SK-N-SH treated with all-trans-retinoic acid at 6 μM for 48 hours (cell line): ENCODE measurements at regions not wholly inside any gene's neighbourhood (a gene's known extent, or its start where the extent isn't known, plus 50 kb on each side); places are given as distances from the start of the nearest gene placed in this dataset.

ENCODE experiments used
- ATAC-seq: fragments of 200-7000 bp; cut with Tn5 transposase; 3 replicates; pipeline ENCODE4 v1.9.1; 2020; ENCODE audit warnings: mild to moderate bottlenecking, moderate library complexity
- BACH2 ChIP-seq: fragments of 250-450 bp; sonication (Bioruptor Pico); IDR thresholded peaks from 2 replicates; pipeline ENCODE4 v1.9.0; 2021; ENCODE audit warnings: mild to moderate bottlenecking, borderline replicate concordance
- CSDC2 ChIP-seq: fragments of 250-450 bp; sonication (Bioruptor Pico); IDR thresholded peaks from 2 replicates; pipeline ENCODE4 v1.5.0; 2020; ENCODE audit warnings: mild to moderate bottlenecking, moderate library complexity
- ESRRG ChIP-seq: fragments of 250-450 bp; sonication (Bioruptor Pico); IDR thresholded peaks from 2 replicates; pipeline ENCODE4 v1.6.1; 2021; ENCODE audit warnings: mild to moderate bottlenecking
- GLIS3 ChIP-seq: fragments of 250-450 bp; sonication (Bioruptor Pico); IDR thresholded peaks from 2 replicates; pipeline ENCODE4 v1.5.0; 2020; ENCODE audit warnings: mild to moderate bottlenecking, moderate library complexity
- ISL1 ChIP-seq: fragments of 250-450 bp; sonication (Bioruptor Pico); IDR thresholded peaks from 2 replicates; pipeline ENCODE4 v2.1.2; 2022; ENCODE audit warnings: mild to moderate bottlenecking, moderate library complexity
- OSR1 ChIP-seq: fragments of 250-450 bp; sonication (Bioruptor Pico); IDR thresholded peaks from 2 replicates; pipeline ENCODE4 v1.8.0; 2022; ENCODE audit warnings: moderate library complexity, mild to moderate bottlenecking, inconsistent platforms
- PPARA ChIP-seq: fragments of 250-450 bp; sonication (Bioruptor Pico); IDR thresholded peaks from 2 replicates; pipeline ENCODE4 v1.5.0; 2020; ENCODE audit warnings: mild to moderate bottlenecking, borderline replicate concordance
- RARB ChIP-seq: fragments of 250-450 bp; sonication (Bioruptor Pico); IDR thresholded peaks from 2 replicates; pipeline ENCODE4 v1.8.0; 2021; ENCODE audit warnings: mild to moderate bottlenecking, moderate library complexity
- SNAI2 ChIP-seq: fragments of 250-450 bp; sonication (Bioruptor Pico); IDR thresholded peaks from 2 replicates; pipeline ENCODE4 v1.5.0; 2020; ENCODE audit warnings: mild to moderate bottlenecking, moderate library complexity
- TCF4 ChIP-seq: fragments of 250-450 bp; sonication (Bioruptor Pico); IDR thresholded peaks from 2 replicates; pipeline ENCODE4 v1.8.0; 2021; ENCODE audit warnings: mild to moderate bottlenecking, moderate library complexity, borderline replicate concordance
- TOX ChIP-seq: fragments of 250-450 bp; sonication (Bioruptor Pico); IDR thresholded peaks from 2 replicates; pipeline ENCODE4 v1.8.0; 2021; ENCODE audit warnings: mild to moderate bottlenecking, moderate library complexity, borderline replicate concordance
- ZC3H10 ChIP-seq: fragments of 250-450 bp; sonication (Bioruptor Pico); IDR thresholded peaks from 2 replicates; pipeline ENCODE4 v1.5.1; 2021; ENCODE audit warnings: mild to moderate bottlenecking, moderate library complexity
- ZFP3 ChIP-seq: fragments of 250-450 bp; sonication (Bioruptor Pico); IDR thresholded peaks from 2 replicates; pipeline ENCODE4 v1.5.0; 2020; ENCODE audit warnings: mild to moderate bottlenecking, moderate library complexity
- ZFP30 ChIP-seq: fragments of 450-650 bp; formaldehyde crosslinking; IDR thresholded peaks from 2 replicates; pipeline ENCODE4 v1.5.0; 2022; ENCODE audit warnings: mild to moderate bottlenecking, moderate library complexity
- ZNF565 ChIP-seq: fragments of 450-650 bp; formaldehyde crosslinking; conservative IDR thresholded peaks from 2 replicates; pipeline ENCODE4 v1.5.0; 2020; ENCODE audit warnings: low read depth, mild to moderate bottlenecking, moderate library complexity
- ZNF70 ChIP-seq: fragments of 450-650 bp; formaldehyde crosslinking; IDR thresholded peaks from 2 replicates; pipeline ENCODE4 v1.5.0; 2020; ENCODE audit warnings: mild to moderate bottlenecking, moderate library complexity
- ZNF8 ChIP-seq: fragments of 450-650 bp; formaldehyde crosslinking; IDR thresholded peaks from 2 replicates; pipeline ENCODE4 v1.5.0; 2020; ENCODE audit warnings: mild to moderate bottlenecking, moderate library complexity
- TF ChIP-seq, protein P1 (sequence below): fragments of 250-450 bp; sonication (Bioruptor Pico); IDR thresholded peaks from 2 replicates; pipeline ENCODE4 v1.8.0; 2021; ENCODE audit warnings: low read depth, mild to moderate bottlenecking, moderate library complexity, borderline replicate concordance
- TF ChIP-seq, protein P2 (sequence below): fragments of 250-450 bp; sonication (Bioruptor Pico); IDR thresholded peaks from 2 replicates; pipeline ENCODE4 v1.5.0; 2020; ENCODE audit warnings: mild to moderate bottlenecking, moderate library complexity
- TF ChIP-seq, protein P3 (sequence below): fragments of 250-450 bp; sonication (Bioruptor Pico); IDR thresholded peaks from 2 replicates; pipeline ENCODE4 v1.5.1; 2020; ENCODE audit warnings: low read depth, mild to moderate bottlenecking, moderate library complexity
- TF ChIP-seq, protein P4 (sequence below): fragments of 250-450 bp; sonication (Bioruptor Pico); IDR thresholded peaks from 2 replicates; pipeline ENCODE4 v1.5.1; 2021; ENCODE audit warnings: mild to moderate bottlenecking, moderate library complexity
- TF ChIP-seq, protein P5 (sequence below): fragments of 250-450 bp; sonication (Bioruptor Pico); IDR thresholded peaks from 2 replicates; pipeline ENCODE4 v1.8.0; 2020; ENCODE audit warnings: mild to moderate bottlenecking, moderate library complexity, borderline replicate concordance

DNA sequence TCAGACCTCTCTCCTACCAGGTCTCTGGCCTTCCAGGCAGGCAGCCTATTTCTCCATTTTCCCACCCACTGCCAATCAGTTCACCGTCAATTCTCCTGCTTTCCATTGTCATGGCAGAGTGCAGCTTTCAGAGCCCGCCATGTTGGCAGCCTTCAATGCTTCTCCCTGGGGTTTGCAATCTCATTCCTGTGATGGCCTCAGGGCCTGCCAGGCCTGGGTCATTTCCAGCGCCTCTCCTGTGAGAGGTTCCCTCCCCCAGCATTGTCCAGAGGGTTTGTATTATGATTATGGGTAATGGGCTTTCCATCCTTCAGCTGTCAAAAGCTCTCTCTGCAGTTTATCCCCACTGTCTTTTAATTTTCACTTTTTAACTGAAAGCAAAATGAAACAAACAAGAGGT lies 716.6 kb upstream of the CDH8 start:
- no peak for TF ChIP-seq ZC3H10 (CRISPR knock-in tag)
- no peak for TF ChIP-seq CSDC2 (CRISPR knock-in tag)
- no peak for TF ChIP-seq TOX (CRISPR knock-in tag)
- TF ChIP-seq ZNF565 (CRISPR knock-in tag): no peak
- no peak for TF ChIP-seq BACH2 (CRISPR knock-in tag)
- no peak for TF ChIP-seq RARB (CRISPR knock-in tag)
- TF ChIP-seq PPARA: no peak
- TF ChIP-seq, protein P1, sequence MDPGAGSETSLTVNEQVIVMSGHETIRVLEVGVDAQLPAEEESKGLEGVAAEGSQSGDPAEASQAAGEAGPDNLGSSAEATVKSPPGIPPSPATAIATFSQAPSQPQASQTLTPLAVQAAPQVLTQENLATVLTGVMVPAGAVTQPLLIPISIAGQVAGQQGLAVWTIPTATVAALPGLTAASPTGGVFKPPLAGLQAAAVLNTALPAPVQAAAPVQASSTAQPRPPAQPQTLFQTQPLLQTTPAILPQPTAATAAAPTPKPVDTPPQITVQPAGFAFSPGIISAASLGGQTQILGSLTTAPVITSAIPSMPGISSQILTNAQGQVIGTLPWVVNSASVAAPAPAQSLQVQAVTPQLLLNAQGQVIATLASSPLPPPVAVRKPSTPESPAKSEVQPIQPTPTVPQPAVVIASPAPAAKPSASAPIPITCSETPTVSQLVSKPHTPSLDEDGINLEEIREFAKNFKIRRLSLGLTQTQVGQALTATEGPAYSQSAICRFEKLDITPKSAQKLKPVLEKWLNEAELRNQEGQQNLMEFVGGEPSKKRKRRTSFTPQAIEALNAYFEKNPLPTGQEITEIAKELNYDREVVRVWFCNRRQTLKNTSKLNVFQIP (CRISPR knock-in tag): no peak
- TF ChIP-seq, protein P2, sequence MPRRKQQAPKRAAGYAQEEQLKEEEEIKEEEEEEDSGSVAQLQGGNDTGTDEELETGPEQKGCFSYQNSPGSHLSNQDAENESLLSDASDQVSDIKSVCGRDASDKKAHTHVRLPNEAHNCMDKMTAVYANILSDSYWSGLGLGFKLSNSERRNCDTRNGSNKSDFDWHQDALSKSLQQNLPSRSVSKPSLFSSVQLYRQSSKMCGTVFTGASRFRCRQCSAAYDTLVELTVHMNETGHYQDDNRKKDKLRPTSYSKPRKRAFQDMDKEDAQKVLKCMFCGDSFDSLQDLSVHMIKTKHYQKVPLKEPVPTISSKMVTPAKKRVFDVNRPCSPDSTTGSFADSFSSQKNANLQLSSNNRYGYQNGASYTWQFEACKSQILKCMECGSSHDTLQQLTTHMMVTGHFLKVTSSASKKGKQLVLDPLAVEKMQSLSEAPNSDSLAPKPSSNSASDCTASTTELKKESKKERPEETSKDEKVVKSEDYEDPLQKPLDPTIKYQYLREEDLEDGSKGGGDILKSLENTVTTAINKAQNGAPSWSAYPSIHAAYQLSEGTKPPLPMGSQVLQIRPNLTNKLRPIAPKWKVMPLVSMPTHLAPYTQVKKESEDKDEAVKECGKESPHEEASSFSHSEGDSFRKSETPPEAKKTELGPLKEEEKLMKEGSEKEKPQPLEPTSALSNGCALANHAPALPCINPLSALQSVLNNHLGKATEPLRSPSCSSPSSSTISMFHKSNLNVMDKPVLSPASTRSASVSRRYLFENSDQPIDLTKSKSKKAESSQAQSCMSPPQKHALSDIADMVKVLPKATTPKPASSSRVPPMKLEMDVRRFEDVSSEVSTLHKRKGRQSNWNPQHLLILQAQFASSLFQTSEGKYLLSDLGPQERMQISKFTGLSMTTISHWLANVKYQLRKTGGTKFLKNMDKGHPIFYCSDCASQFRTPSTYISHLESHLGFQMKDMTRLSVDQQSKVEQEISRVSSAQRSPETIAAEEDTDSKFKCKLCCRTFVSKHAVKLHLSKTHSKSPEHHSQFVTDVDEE (CRISPR knock-in tag): no peak
- TF ChIP-seq OSR1 (CRISPR knock-in tag): no peak
- TF ChIP-seq ZFP3 (CRISPR knock-in tag): no peak
- TF ChIP-seq, protein P3, sequence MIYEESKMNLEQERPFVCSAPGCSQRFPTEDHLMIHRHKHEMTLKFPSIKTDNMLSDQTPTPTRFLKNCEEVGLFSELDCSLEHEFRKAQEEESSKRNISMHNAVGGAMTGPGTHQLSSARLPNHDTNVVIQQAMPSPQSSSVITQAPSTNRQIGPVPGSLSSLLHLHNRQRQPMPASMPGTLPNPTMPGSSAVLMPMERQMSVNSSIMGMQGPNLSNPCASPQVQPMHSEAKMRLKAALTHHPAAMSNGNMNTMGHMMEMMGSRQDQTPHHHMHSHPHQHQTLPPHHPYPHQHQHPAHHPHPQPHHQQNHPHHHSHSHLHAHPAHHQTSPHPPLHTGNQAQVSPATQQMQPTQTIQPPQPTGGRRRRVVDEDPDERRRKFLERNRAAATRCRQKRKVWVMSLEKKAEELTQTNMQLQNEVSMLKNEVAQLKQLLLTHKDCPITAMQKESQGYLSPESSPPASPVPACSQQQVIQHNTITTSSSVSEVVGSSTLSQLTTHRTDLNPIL: no peak
- TF ChIP-seq ESRRG (CRISPR knock-in tag): no peak
- no peak for ATAC-seq

DNA sequence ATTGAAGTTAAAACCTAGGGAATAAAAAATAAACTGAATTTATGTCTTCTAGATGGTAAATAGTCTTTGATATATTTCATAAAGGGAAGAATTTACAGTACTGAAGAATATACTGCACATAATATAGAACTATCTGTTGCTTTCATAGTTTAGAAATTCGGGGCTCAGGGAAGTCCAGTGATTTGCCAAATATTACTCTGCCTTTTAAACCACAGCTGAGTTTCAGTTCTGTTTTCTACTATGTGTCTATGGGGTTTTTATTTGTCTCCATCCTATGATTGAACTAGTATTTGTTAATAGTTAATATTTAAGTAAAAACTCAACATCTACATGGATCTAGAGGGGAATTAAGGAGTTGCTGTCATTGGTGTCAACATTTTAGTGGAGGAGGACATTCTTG lies 715.0 kb upstream of the CDH8 start:
- ATAC-seq: no peak
- no peak for TF ChIP-seq SNAI2 (CRISPR knock-in tag)
- no peak for TF ChIP-seq TCF4 (CRISPR knock-in tag)
- no peak for TF ChIP-seq ZFP3 (CRISPR knock-in tag)
- no peak for TF ChIP-seq ZFP30
- no peak for TF ChIP-seq CSDC2 (CRISPR knock-in tag)
- no peak for TF ChIP-seq OSR1 (CRISPR knock-in tag)
- TF ChIP-seq, protein P4, sequence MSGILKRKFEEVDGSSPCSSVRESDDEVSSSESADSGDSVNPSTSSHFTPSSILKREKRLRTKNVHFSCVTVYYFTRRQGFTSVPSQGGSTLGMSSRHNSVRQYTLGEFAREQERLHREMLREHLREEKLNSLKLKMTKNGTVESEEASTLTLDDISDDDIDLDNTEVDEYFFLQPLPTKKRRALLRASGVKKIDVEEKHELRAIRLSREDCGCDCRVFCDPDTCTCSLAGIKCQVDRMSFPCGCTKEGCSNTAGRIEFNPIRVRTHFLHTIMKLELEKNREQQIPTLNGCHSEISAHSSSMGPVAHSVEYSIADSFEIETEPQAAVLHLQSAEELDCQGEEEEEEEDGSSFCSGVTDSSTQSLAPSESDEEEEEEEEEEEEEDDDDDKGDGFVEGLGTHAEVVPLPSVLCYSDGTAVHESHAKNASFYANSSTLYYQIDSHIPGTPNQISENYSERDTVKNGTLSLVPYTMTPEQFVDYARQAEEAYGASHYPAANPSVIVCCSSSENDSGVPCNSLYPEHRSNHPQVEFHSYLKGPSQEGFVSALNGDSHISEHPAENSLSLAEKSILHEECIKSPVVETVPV: no peak
- TF ChIP-seq ZC3H10 (CRISPR knock-in tag): no peak
- TF ChIP-seq, protein P1 (CRISPR knock-in tag): no peak
- TF ChIP-seq, protein P2 (CRISPR knock-in tag): no peak
- no peak for TF ChIP-seq ESRRG (CRISPR knock-in tag)
- no peak for TF ChIP-seq ZNF565 (CRISPR knock-in tag)
- TF ChIP-seq ZNF8: no peak
- no peak for TF ChIP-seq ISL1 (CRISPR knock-in tag)
- TF ChIP-seq ZNF70 (CRISPR knock-in tag): no peak
- TF ChIP-seq RARB (CRISPR knock-in tag): no peak
- no peak for TF ChIP-seq BACH2 (CRISPR knock-in tag)
- no peak for TF ChIP-seq GLIS3 (CRISPR knock-in tag)
- TF ChIP-seq, protein P5, sequence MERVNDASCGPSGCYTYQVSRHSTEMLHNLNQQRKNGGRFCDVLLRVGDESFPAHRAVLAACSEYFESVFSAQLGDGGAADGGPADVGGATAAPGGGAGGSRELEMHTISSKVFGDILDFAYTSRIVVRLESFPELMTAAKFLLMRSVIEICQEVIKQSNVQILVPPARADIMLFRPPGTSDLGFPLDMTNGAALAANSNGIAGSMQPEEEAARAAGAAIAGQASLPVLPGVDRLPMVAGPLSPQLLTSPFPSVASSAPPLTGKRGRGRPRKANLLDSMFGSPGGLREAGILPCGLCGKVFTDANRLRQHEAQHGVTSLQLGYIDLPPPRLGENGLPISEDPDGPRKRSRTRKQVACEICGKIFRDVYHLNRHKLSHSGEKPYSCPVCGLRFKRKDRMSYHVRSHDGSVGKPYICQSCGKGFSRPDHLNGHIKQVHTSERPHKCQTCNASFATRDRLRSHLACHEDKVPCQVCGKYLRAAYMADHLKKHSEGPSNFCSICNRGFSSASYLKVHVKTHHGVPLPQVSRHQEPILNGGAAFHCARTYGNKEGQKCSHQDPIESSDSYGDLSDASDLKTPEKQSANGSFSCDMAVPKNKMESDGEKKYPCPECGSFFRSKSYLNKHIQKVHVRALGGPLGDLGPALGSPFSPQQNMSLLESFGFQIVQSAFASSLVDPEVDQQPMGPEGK (CRISPR knock-in tag): no peak
- no peak for TF ChIP-seq PPARA
